Astrocyte (in vitro differentiated cells and primary cell): ENCODE measurements at regions not wholly inside any gene's neighbourhood (a gene's known extent, or its start where the extent isn't known, plus 50 kb on each side); places are given as distances from the start of the nearest gene placed in this dataset.

Source experiments
- EZH2 ChIP-seq: IDR thresholded peaks from 2 replicates; pipeline ENCODE4 v1.6.1; 2012; ENCODE audit warnings: mild to moderate bottlenecking, low read length, inconsistent platforms; ENCODE audit not compliant: insufficient read depth
- TF ChIP-seq, protein P1 (sequence below): IDR thresholded peaks from 2 replicates; pipeline ENCODE4 v1.5.1; 2011; ENCODE audit warnings: low read depth, mild to moderate bottlenecking, inconsistent platforms, low read length, moderate library complexity; ENCODE audit not compliant: insufficient read depth

DNA sequence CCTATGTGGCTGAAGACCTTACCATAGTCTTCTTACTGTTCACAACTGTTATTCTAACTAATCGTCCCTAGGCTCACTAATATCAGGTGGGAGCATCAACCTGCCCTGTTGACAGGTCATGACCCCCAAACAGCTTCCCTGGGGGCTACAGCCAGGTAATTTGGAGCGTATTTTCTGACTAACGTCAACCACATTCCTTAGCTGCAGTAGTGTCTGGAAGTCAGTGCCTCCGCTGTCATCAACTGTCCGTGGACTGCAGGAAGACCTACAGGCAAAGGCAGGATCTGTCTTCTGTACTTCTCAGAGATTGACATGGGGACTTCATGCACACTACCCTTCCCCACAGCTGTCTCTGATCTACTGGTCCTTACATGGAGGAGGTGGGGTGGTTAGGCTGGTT is 456.9 kb downstream of the BCL11A start:
- TF ChIP-seq, protein P1, sequence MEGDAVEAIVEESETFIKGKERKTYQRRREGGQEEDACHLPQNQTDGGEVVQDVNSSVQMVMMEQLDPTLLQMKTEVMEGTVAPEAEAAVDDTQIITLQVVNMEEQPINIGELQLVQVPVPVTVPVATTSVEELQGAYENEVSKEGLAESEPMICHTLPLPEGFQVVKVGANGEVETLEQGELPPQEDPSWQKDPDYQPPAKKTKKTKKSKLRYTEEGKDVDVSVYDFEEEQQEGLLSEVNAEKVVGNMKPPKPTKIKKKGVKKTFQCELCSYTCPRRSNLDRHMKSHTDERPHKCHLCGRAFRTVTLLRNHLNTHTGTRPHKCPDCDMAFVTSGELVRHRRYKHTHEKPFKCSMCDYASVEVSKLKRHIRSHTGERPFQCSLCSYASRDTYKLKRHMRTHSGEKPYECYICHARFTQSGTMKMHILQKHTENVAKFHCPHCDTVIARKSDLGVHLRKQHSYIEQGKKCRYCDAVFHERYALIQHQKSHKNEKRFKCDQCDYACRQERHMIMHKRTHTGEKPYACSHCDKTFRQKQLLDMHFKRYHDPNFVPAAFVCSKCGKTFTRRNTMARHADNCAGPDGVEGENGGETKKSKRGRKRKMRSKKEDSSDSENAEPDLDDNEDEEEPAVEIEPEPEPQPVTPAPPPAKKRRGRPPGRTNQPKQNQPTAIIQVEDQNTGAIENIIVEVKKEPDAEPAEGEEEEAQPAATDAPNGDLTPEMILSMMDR: no peak
- no peak for TF ChIP-seq EZH2
